ENCODE measurements at regions not wholly inside any gene's neighbourhood (a gene's known extent, or its start where the extent isn't known, plus 50 kb on each side); places are given as distances from the start of the nearest gene placed in this dataset.

DNA sequence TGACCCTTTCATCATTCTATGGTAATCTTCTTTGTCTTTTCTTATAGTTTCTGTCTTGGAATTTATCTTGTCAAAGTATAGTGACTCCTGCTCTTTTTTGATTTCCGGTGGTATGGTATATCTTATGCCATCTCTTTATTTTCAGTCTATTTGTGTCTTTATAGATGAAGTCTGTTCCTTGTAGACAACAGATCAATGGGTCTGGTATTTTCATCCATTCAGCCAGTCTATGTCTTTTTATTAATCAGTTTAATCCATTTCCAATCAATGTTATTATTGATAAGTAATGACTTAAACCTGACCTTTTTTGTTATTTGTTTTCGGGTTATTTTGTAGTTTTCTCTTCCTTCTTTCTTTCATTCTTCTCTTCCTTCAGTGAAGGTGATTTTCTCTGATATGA lies 495.9 kb upstream of the PCDH9 start:
- 88% methylated on average over 2 of the region's 2 CpGs; no CpG with 5 or more reads in 1 of the 2 experiments for WGBS, 2 experiments (ENCODE audit: extremely low coverage in 1 of 2, insufficient coverage in 1 of 2, insufficient read length in 1 of 2, insufficient replicate concordance in 2 of 2, low coverage in 1 of 2, low lambda C conversion rate in 2 of 2, missing lambda C conversion rate in 1 of 2)
- H3K79me2 ChIP-seq (ENCODE audit: control insufficient read depth in 1 of 2, insufficient read depth in 2 of 2, low read length in 2 of 2), result no peaks in the 10 kb centered on the region
- H3K56ac ChIP-seq (replicated peaks; ENCODE audit: insufficient read length, low read depth, low read length), result no peak overlapping the region
- no peak overlapping the region for H2AFZ ChIP-seq (ENCODE audit: low read length)
- H3K79me1 ChIP-seq (ENCODE audit: low read depth, low read length), result no peaks in the 10 kb centered on the region
- no peak overlapping the region for H3K27ac ChIP-seq (ENCODE audit: low read depth, low read length)
- no peak overlapping the region for H3K4me2 ChIP-seq (ENCODE audit: insufficient read depth in 1 of 2, low read depth in 2 of 2, low read length in 2 of 2)
- CTCF ChIA-PET (ENCODE audit: partially characterized antibody), result no interaction called here
- H2BK12ac ChIP-seq (ENCODE audit: low read depth, low read length), result no peak overlapping the region
- no peak overlapping the region for H3K14ac ChIP-seq (ENCODE audit: insufficient read length)
- H3K4me3 ChIP-seq (ENCODE audit: extremely low read depth in 1 of 4, insufficient read depth in 2 of 4, low read depth in 3 of 4, low read length in 4 of 4), result no peak overlapping the region
- no peak overlapping the region for H3K18ac ChIP-seq (ENCODE audit: extremely low read depth, low read length)
- POLR2A ChIA-PET (ENCODE audit: partially characterized antibody), result no interaction called here
- H4K5ac ChIP-seq (ENCODE audit: insufficient read length, low read depth, low read length), result no peak overlapping the region
- no peak overlapping the region for H2AK5ac ChIP-seq (ENCODE audit: low read depth, low read length)
- no peak overlapping the region for H2BK120ac ChIP-seq (replicated peaks; ENCODE audit: low read depth, low read length)
- H3K27me3 ChIP-seq (replicated peaks in 1 of 4; ENCODE audit: control insufficient read depth in 3 of 4, extremely low read depth in 1 of 4, insufficient read depth in 3 of 4, low read length in 3 of 4), result no peaks in the 10 kb centered on the region
- FAIRE-seq, result no peak
- no peaks in the 10 kb centered on the region for H4K20me1 ChIP-seq (replicated peaks in 1 of 2; ENCODE audit: control insufficient read depth in 1 of 2, insufficient read depth in 2 of 2, low read length in 2 of 2)
- H2BK5ac ChIP-seq (ENCODE audit: low read depth, low read length), result no peak overlapping the region
- H3K36me3 ChIP-seq (ENCODE audit: control insufficient read depth in 2 of 4, insufficient read depth in 4 of 4, low read length in 3 of 4), result no peaks in the 10 kb centered on the region
- no peak overlapping the region for H4K8ac ChIP-seq (ENCODE audit: extremely low read depth, insufficient read depth, low read length)
- no peaks in the 10 kb centered on the region for H3K23me2 ChIP-seq (ENCODE audit: low read depth, low read length)
- no peak overlapping the region for H3K4ac ChIP-seq (replicated peaks; ENCODE audit: insufficient read length, low read depth, low read length)
- no peak overlapping the region for H2BK15ac ChIP-seq (ENCODE audit: low read length)
- H2BK20ac ChIP-seq (ENCODE audit: low read length), result no peak overlapping the region
- no peak for DNase-seq (ENCODE audit: low read depth in 1 of 2, low spot score in 2 of 2)
- H4K91ac ChIP-seq (replicated peaks; ENCODE audit: insufficient read length, low read length), result no peak overlapping the region
- H3K23ac ChIP-seq (ENCODE audit: insufficient read length), result no peak overlapping the region
- H3K9ac ChIP-seq (replicated peaks in 1 of 4; ENCODE audit: extremely low read depth in 1 of 4, low read depth in 3 of 4, low read length in 3 of 4), result no peak overlapping the region
- peaks cover 0 to 3% of the 10 kb centered on the region in 2 experiments; a peak in 1 of 4 replicates for H3K9me3 ChIP-seq (ENCODE audit: insufficient read depth in 2 of 2, low read depth in 1 of 2, low read length in 1 of 2)
- H3K4me1 ChIP-seq (replicated peaks in 1 of 4; ENCODE audit: control insufficient read depth in 3 of 4, insufficient read depth in 4 of 4, low read length in 3 of 4), result no peaks in the 10 kb centered on the region
- TF ChIP-seq SUZ12 (IDR thresholded peaks at IDR 0.05; ENCODE audit: low read length) (no peak), FOSL1 (IDR thresholded peaks at IDR 0.05; ENCODE audit: insufficient read depth, low read depth, low read length) (no peak), KDM5A (IDR thresholded peaks at IDR 0.05; ENCODE audit: low read length) (no peak), CBX5 (IDR thresholded peaks at IDR 0.05; ENCODE audit: low read depth, low read length) (no peak), POLR2AphosphoS5 (IDR thresholded peaks at IDR 0.05; ENCODE audit: low read depth, low read length) (no peak), KDM4A (IDR thresholded peaks at IDR 0.05; ENCODE audit: low read depth, low read length, severe bottlenecking) (no peak), BACH1 (IDR thresholded peaks at IDR 0.05; ENCODE audit: low read length) (no peak), GABPA (IDR thresholded peaks at IDR 0.05; ENCODE audit: borderline replicate concordance, insufficient read depth, low read length) (no peak), CHD1 (IDR thresholded peaks at IDR 0.05; ENCODE audit: low read depth, low read length) (no peak), JUND (IDR thresholded peaks at IDR 0.05; ENCODE audit: low read length) (no peak), CHD2 (IDR thresholded peaks at IDR 0.05; ENCODE audit: low read length) (no peak)
- TF ChIP-seq, protein P1, sequence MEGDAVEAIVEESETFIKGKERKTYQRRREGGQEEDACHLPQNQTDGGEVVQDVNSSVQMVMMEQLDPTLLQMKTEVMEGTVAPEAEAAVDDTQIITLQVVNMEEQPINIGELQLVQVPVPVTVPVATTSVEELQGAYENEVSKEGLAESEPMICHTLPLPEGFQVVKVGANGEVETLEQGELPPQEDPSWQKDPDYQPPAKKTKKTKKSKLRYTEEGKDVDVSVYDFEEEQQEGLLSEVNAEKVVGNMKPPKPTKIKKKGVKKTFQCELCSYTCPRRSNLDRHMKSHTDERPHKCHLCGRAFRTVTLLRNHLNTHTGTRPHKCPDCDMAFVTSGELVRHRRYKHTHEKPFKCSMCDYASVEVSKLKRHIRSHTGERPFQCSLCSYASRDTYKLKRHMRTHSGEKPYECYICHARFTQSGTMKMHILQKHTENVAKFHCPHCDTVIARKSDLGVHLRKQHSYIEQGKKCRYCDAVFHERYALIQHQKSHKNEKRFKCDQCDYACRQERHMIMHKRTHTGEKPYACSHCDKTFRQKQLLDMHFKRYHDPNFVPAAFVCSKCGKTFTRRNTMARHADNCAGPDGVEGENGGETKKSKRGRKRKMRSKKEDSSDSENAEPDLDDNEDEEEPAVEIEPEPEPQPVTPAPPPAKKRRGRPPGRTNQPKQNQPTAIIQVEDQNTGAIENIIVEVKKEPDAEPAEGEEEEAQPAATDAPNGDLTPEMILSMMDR (IDR thresholded peaks at IDR 0.05; ENCODE audit: control extremely low read depth in 1 of 3, insufficient read depth in 1 of 3, low read depth in 1 of 3, low read length in 3 of 3), result no peak
- TF ChIP-seq, protein P2, sequence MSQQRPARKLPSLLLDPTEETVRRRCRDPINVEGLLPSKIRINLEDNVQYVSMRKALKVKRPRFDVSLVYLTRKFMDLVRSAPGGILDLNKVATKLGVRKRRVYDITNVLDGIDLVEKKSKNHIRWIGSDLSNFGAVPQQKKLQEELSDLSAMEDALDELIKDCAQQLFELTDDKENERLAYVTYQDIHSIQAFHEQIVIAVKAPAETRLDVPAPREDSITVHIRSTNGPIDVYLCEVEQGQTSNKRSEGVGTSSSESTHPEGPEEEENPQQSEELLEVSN (IDR thresholded peaks at IDR 0.05), result no peak

All from H1 (cell line).